ENCODE measurements at regions not wholly inside any gene's neighbourhood (a gene's known extent, or its start where the extent isn't known, plus 50 kb on each side); places are given as distances from the start of the nearest gene placed in this dataset.

DNA sequence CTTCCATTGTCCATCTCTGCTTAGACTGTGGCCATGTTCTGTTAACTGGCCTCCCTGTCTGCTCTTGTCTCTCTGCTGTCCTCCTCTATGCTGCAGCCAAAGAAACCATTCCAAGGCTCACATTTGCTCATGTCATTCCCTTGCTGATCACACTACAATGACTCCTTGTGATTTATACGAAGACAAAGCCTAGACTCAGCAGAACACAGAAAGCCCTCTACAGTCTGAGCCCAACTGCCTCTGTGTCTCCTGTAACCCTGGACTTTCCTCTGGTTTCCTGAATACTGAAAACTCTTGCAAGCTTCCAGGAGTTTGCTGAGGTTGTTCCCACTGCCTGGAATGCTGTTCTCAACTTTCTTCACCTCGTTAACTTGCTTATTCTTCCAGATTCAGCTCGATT is 191.8 kb downstream of the TMEM38B start:
- Histone ChIP-seq H3K4me3 (no peak overlapping the region), H3K4me1 (peaks cover 0 to 5% (median 0%) of the 10 kb centered on the region in 4 donors), H3K27me3 (no peaks in the 10 kb centered on the region), H3K9me3 (no peaks in the 10 kb centered on the region), H3K27ac (no peak overlapping the region), H3K36me3 (no peaks in the 10 kb centered on the region)
- TF ChIP-seq EP300 (IDR thresholded peaks at IDR 0.05) (no peak), POLR2A (IDR thresholded peaks at IDR 0.05) (no peak)
- TF ChIP-seq, protein P1, sequence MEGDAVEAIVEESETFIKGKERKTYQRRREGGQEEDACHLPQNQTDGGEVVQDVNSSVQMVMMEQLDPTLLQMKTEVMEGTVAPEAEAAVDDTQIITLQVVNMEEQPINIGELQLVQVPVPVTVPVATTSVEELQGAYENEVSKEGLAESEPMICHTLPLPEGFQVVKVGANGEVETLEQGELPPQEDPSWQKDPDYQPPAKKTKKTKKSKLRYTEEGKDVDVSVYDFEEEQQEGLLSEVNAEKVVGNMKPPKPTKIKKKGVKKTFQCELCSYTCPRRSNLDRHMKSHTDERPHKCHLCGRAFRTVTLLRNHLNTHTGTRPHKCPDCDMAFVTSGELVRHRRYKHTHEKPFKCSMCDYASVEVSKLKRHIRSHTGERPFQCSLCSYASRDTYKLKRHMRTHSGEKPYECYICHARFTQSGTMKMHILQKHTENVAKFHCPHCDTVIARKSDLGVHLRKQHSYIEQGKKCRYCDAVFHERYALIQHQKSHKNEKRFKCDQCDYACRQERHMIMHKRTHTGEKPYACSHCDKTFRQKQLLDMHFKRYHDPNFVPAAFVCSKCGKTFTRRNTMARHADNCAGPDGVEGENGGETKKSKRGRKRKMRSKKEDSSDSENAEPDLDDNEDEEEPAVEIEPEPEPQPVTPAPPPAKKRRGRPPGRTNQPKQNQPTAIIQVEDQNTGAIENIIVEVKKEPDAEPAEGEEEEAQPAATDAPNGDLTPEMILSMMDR (IDR thresholded peaks at IDR 0.05) = no peak
- no peak for DNase-seq (ENCODE audit: low spot score in 2 of 2)
- WGBS, 2 donors = 31 to 39% methylated on average over 3 of the region's 3 CpGs

DNA sequence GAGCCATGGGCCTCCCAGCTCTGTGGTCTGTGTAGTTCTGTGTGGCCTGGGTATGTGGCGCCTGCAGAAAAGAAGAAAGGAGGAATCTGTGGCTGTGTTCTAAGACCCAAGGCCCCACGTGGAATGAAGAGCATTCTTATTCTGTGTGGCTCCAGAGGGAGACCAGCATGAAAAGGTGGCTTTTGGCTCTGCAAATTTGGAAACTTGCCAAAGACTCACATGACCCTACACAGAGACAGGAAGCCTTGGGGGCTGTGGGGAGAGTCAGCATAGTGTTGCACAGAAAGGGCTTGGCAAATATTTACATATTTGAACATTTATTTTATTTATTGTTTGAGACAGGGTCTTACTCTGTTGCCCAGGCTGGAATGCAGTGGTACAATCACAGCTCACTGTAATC is 193.3 kb downstream of the TMEM38B start:
- 48 to 56% methylated on average over 2 of the region's 2 CpGs for WGBS, 2 donors
- Histone ChIP-seq H3K27ac (no peak overlapping the region), H3K4me3 (no peak overlapping the region), H3K9me3 (no peaks in the 10 kb centered on the region), H3K4me1 (peaks cover 0 to 5% (median 0%) of the 10 kb centered on the region in 4 donors), H3K27me3 (no peaks in the 10 kb centered on the region), H3K36me3 (no peaks in the 10 kb centered on the region)
- TF ChIP-seq EP300 (IDR thresholded peaks at IDR 0.05) = no peak
- TF ChIP-seq, protein P1 (IDR thresholded peaks at IDR 0.05) = no peak
- TF ChIP-seq POLR2A (IDR thresholded peaks at IDR 0.05) = no peak
- DNase-seq (ENCODE audit: low spot score in 2 of 2) = no peak

DNA sequence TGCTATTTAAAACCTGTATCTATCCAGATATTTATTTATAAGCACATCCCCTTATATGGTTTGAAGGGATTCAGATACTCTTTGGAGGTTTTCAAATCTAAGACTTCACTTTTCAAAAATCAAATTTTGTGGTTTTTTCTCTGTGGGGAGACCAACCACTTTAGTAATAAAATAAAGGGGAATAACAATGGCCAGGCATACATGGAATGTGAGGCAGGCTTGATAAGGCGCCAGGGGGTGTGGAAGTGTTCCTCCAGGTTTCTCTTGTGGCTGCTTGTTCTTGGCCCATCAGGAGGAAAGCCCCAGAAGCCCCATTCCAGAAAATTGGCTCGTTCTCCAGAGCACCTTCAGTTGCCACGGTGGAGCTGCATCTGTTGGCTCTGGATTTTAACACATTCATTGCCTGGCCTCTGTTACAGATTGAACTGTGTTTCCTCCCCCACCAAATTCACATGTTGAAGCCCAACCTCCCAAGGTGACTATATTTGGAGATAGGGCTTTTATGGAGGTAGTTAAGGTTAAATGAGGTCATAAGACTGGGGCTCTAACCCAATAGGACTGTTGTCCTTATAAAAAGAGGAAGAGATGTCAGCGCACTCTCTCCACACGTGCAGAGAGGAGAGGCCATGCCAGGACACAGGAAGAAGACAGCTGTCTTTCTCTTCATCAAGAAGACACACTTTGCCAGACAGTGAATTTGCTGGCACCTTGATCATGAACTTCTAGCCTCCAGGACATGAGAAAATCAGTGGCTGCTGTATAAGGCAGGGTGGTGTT is 195.9 kb downstream of the TMEM38B start:
- no peak for DNase-seq (ENCODE audit: low spot score in 2 of 2)
- TF ChIP-seq POLR2A (IDR thresholded peaks at IDR 0.05) (no peak), EP300 (IDR thresholded peaks at IDR 0.05) (no peak)
- TF ChIP-seq, protein P1 (IDR thresholded peaks at IDR 0.05) = no peak
- H3K4me1 ChIP-seq = peaks cover 0 to 5% (median 0%) of the 10 kb centered on the region in 4 donors
- H3K9me3 ChIP-seq = no peaks in the 10 kb centered on the region
- 43 to 54% methylated on average over 5 of the region's 5 CpGs for WGBS, 2 donors
- H3K27me3 ChIP-seq = no peaks in the 10 kb centered on the region
- H3K4me3 ChIP-seq = no peak overlapping the region
- H3K27ac ChIP-seq = no peak overlapping the region
- no peaks in the 10 kb centered on the region for H3K36me3 ChIP-seq

DNA sequence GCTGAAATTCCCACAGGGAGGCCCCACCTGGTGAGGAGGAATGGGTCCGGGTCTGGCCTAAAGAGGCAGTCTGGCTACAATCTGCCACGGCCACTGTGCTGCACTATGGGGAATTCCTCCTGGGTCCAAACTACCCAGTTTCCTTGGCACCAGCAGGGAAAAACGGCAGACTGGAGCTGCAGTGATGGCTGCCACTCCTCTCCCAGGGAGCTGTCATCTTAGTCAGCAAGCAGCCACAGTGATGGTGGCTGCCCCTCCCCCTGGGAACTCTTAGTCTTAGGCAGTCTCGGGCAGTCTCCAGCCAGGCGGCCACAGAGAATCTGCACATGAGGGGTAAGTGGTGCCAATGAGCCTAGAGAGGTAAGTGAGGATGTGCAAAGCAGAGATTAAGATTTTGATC is 205.8 kb downstream of the TMEM38B start:
- TF ChIP-seq, protein P1 (IDR thresholded peaks at IDR 0.05) = no peak
- TF ChIP-seq EP300 (IDR thresholded peaks at IDR 0.05) = no peak
- TF ChIP-seq POLR2A (IDR thresholded peaks at IDR 0.05) = no peak
- no peak overlapping the region for H3K27ac ChIP-seq
- H3K4me1 ChIP-seq = no peaks in the 10 kb centered on the region
- no peaks in the 10 kb centered on the region for H3K36me3 ChIP-seq
- no peak overlapping the region for H3K4me3 ChIP-seq
- WGBS, 2 donors = 45 to 76% methylated on average over 5 of the region's 5 CpGs
- peaks cover 0 to 9% (median 0%) of the 10 kb centered on the region in 4 donors for H3K9me3 ChIP-seq
- no peaks in the 10 kb centered on the region for H3K27me3 ChIP-seq
- no peak for DNase-seq (ENCODE audit: low spot score in 2 of 2)

DNA sequence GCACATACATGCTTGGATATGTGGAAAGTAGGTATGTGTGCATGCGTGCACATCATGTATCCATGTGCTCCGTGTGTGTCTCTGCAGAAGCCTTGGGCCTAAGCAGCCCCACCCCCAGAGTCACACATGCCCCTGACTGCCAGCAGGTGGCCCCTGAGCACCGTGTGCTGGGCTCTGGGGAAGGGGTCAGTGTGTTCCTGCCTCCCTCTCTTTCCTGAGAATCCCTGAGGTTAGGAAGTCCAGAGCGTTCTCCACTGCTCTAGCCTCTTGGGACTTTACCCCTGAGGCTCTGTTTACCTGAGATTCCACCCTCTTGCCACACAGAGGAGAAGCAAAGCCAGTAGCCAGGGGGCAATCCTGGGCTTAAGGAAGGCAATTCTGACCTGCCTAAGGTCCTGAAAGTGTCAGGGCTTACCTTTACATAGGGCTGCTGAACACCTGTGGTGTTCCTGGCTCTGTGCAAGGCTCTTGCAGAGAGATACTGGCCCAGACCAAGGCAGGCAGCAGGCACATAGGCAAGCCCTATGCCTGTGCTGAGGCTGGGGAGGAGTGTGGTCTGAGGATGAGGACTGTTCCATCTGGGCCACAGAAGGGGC is 207.3 kb downstream of the TMEM38B start:
- H3K4me3 ChIP-seq = no peak overlapping the region
- H3K4me1 ChIP-seq = no peaks in the 10 kb centered on the region
- 14 to 21% methylated on average over 4 of the region's 4 CpGs for WGBS, 2 donors
- H3K9me3 ChIP-seq = no peaks in the 10 kb centered on the region
- H3K27ac ChIP-seq = no peak overlapping the region
- H3K27me3 ChIP-seq = no peaks in the 10 kb centered on the region
- DNase-seq (ENCODE audit: low spot score in 2 of 2) = no peak
- TF ChIP-seq, protein P1 (IDR thresholded peaks at IDR 0.05) = peak; percentile 14 to 62 (median 58)
- TF ChIP-seq POLR2A (IDR thresholded peaks at IDR 0.05) (no peak), EP300 (IDR thresholded peaks at IDR 0.05) (no peak)
- H3K36me3 ChIP-seq = no peaks in the 10 kb centered on the region
